Muscle of leg (tissue), 3 donors: ENCODE measurements at regions not wholly inside any gene's neighbourhood (a gene's known extent, or its start where the extent isn't known, plus 50 kb on each side); places are given as distances from the start of the nearest gene placed in this dataset.
A peak's percentile ranks its signal among the peaks of the same experiment; 100 is the strongest.
"Not testable (repeated sequence)": the region's sequence is repeated elsewhere in the genome, so short reads cannot be mapped to it uniquely, and the experiment has no call there.

Source experiments
- DNase-seq: peaks from one replicate; pipeline ENCODE4 v3.0.0; 2013
- H3K27ac ChIP-seq: one replicate; pipeline ENCODE4 v1.5.1; 2013; ENCODE audit warnings: mild to moderate bottlenecking, low read length, control low read depth
- H3K27me3 ChIP-seq: one replicate; pipeline ENCODE4 v1.6.1; 2013; ENCODE audit warnings: low read length; ENCODE audit not compliant: control insufficient read depth, insufficient read depth
- H3K36me3 ChIP-seq: one replicate; pipeline ENCODE4 v1.6.1; 2013; ENCODE audit warnings: low read length; ENCODE audit not compliant: control insufficient read depth, insufficient read depth
- H3K4me1 ChIP-seq: one replicate; pipeline ENCODE4 v1.6.1; 2013; ENCODE audit warnings: low read length; ENCODE audit not compliant: control insufficient read depth, insufficient read depth
- H3K4me3 ChIP-seq: one replicate; pipeline ENCODE4 v1.5.1; 2013; ENCODE audit warnings: low read length, control low read depth
- H3K9me3 ChIP-seq: replicated peaks from 2 replicates; pipeline ENCODE4 v1.6.1; 2013; ENCODE audit warnings: low read depth, low read length; ENCODE audit not compliant: control insufficient read depth
- WGBS: methylation state at CpG from one replicate; pipeline ENCODE4 v1.1.5; 2013; ENCODE audit warnings: missing lambda C conversion rate; ENCODE audit not compliant: insufficient coverage; 5-methylcytosine and 5-hydroxymethylcytosine counted together

DNA sequence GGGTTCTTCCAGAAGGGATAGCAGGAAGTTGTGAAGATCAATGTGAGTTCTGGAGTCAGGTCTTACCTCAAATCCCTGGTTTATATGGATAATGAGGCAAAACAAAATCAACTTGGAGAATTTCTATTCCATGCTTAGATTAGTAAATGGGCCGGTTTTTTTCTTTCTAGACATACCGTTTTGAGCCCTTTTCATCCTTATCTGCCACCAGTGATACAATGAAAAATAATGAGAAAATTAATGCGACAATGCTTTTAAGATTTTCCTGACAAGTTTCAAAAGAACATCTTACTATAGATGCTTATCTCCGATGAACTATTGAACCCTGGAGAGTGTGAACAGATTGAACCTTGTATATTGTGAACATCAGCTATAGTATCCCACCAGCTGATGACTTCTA is 262.7 kb downstream of the BTG1 start:
- no peak for DNase-seq
- H3K36me3 ChIP-seq, result no peaks in the 10 kb centered on the region
- no peaks in the 10 kb centered on the region for H3K4me1 ChIP-seq
- no peaks in the 10 kb centered on the region for H3K9me3 ChIP-seq
- WGBS, result no CpG with 5 or more reads among the region's 4 CpGs
- no peaks in the 10 kb centered on the region for H3K27me3 ChIP-seq
- H3K4me3 ChIP-seq, result no peak overlapping the region
- H3K27ac ChIP-seq, result no peak overlapping the region

DNA sequence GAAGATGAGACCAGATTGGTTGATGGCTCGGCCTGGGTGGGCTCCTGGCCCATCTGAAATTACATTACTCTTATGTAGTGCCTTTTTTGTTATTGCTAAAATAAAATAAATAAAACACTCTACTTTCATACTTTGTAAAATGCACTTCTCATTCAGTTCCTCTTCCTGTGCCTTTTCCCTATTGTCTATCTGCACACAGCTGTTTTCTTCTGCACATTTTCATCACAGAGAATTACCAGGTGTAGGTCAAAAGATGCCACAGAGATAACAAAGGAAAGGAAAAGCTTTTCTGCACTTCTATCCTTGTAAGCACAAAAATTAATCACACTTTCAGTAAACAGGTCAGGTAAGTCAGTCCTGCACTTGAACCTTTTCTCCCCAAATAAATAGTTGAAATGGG is 265.1 kb downstream of the BTG1 start:
- no peak for DNase-seq
- Histone ChIP-seq H3K4me3 (no peak overlapping the region), H3K9me3 (no peaks in the 10 kb centered on the region), H3K4me1 (no peaks in the 10 kb centered on the region), H3K36me3 (no peaks in the 10 kb centered on the region), H3K27ac (no peak overlapping the region), H3K27me3 (no peaks in the 10 kb centered on the region)
- no CpG with 5 or more reads among the region's 1 CpG for WGBS

DNA sequence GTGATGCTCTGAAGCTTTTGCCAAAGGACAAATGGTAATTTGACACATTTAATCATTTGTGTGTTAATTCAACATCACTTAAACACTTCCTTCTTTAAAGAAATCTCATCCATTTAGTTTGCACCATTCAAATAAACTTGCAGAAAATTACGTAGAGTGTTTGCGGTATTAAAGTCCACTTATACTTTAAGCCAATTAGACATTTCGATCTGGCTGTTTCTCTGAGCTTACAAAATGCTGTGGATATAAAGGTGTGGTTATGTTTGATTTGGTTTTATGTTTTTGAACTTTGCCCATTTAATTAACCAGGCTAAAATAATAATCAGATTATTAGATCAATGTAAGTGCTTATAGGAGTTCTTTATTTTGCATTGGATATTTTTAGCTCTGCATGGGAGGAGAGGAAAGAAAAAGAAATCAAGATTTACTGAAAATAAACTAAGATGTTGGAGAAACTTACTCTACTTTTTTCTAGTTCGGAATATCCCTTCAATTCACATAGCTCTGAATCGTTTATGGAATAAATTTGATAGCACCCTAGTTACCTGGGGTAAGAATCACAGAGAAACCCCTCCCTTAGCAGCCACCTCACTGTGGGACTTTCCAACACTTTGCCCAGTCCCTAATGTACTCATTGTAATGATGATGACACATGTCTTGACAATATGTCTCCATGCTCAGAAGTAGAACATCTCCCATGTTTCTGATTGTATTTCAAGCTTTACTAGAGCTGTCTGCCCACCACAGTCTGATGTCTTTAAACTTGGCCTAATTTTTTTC is 268.0 kb downstream of the BTG1 start:
- no peaks in the 10 kb centered on the region for H3K4me1 ChIP-seq
- no peaks in the 10 kb centered on the region for H3K27me3 ChIP-seq
- H3K4me3 ChIP-seq, result no peak overlapping the region
- WGBS, result no CpG with 5 or more reads among the region's 5 CpGs
- no peaks in the 10 kb centered on the region for H3K9me3 ChIP-seq
- no peaks in the 10 kb centered on the region for H3K36me3 ChIP-seq
- H3K27ac ChIP-seq, result no peak overlapping the region
- no peak for DNase-seq

DNA sequence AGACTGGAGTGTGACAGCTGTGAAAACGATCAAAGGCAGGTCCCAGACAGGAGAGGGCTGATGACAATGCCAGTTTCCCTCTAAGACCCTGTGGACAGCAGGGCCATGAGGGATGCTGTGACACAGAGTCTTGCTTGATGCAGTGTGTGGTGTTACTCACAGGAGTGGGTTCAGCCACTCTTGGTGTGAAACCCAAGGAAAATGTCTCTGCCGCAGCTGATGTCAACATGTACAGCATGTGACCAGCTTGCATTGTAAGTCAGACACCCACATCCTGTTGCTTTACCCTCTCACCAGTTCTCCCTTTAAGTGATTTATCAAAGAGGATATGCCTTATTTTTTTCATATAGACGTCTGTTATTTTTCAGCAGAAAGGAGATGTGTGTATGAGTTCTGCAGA is 268.6 kb downstream of the BTG1 start:
- H3K4me1 ChIP-seq, result no peaks in the 10 kb centered on the region
- peak; percentile 50 for DNase-seq
- no peak overlapping the region for H3K27ac ChIP-seq
- no peaks in the 10 kb centered on the region for H3K27me3 ChIP-seq
- no peaks in the 10 kb centered on the region for H3K36me3 ChIP-seq
- no peak overlapping the region for H3K4me3 ChIP-seq
- H3K9me3 ChIP-seq, result no peaks in the 10 kb centered on the region
- 30% methylated on average over 1 of the region's 3 CpGs for WGBS

DNA sequence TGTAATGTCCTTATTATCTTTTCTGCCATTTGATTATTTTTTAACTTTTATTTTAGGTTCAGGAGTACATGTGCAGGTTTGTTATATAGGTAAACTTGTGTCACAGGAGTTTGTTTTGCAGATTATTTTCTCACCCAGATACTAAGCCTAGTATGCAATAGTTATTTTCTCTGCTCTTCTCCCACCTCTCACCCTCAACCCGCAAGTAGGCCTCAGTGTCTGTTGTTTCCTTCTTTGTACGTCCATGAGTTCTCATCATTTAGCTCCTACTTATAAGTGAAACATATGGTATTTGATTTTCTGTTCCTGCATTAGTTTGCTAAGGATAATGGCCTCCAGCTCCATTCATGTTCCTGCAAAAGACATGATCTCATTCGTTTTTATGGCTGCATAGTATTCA is 270.0 kb downstream of the BTG1 start:
- DNase-seq, H3K36me3 ChIP-seq, H3K4me3 ChIP-seq, H3K27me3 ChIP-seq, H3K9me3 ChIP-seq, H3K27ac ChIP-seq, H3K4me1 ChIP-seq: not testable (repeated sequence)
- no CpG with 5 or more reads among the region's 3 CpGs for WGBS

DNA sequence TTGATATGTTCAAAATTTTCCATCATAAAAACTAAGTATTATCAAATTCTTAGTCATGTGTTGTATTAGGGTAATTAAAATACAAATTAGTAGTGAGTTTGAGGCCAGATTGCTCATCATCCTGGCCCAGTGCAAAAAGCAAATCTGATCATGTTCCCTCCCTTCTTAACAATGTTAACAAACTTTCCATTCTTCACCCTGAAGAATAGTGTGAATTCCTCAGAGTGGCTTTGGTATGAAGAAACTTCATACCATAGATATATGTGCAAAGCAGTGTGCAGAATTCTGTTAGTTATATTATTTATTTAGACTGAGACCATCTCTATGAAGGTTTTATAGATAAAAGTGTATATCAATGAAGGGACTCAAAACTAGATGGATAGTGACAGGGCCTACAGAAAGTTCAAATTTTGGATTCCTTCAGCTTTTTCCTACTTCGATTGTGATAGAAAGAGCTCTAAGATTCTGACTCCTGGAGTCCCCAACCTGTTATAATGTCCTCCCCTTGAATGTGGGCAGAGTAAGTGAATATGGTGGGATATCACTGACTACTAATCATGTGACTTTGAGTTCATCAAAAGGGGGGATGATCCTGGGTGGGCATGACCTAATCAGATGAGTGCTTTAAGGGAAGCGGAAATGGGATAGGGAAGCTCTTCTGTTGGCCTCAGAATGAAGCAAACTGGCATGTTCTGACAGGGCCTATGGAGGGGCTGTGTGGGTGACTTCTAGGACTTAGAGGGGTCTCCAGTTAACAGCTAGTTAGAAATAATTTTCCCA is 271.4 kb downstream of the BTG1 start:
- no peak for DNase-seq
- H3K36me3 ChIP-seq, result no peaks in the 10 kb centered on the region
- H3K4me1 ChIP-seq, result no peaks in the 10 kb centered on the region
- no peak overlapping the region for H3K27ac ChIP-seq
- H3K27me3 ChIP-seq, result no peaks in the 10 kb centered on the region
- no peaks in the 10 kb centered on the region for H3K9me3 ChIP-seq
- no peak overlapping the region for H3K4me3 ChIP-seq
- WGBS, result 100% methylated on average over 1 of the region's 2 CpGs

DNA sequence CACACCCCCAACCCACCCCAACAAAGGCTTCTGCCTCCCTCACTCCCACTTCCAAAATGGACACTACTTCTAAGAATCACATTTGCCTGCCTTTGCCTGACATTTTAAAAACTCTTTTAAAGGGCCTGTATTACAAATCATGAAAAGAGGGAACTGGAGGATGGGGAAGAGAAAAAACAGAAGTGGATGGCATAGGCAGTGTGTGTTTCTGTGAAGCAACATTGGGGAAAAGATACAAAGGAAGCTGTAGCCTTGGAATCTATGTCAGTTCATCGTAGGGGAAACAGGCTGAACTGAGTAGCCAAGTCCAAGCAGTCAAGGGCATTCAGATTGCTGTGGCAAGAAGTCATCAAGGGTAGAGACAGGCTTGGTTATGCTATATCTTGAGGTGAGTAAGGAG is 273.9 kb downstream of the BTG1 start:
- peak; percentile 49 for DNase-seq
- no peak overlapping the region for H3K4me3 ChIP-seq
- no peaks in the 10 kb centered on the region for H3K27me3 ChIP-seq
- H3K9me3 ChIP-seq, result no peaks in the 10 kb centered on the region
- no peaks in the 10 kb centered on the region for H3K4me1 ChIP-seq
- H3K27ac ChIP-seq, result no peak overlapping the region
- 40% methylated on average over 1 of the region's 1 CpG for WGBS
- no peaks in the 10 kb centered on the region for H3K36me3 ChIP-seq

DNA sequence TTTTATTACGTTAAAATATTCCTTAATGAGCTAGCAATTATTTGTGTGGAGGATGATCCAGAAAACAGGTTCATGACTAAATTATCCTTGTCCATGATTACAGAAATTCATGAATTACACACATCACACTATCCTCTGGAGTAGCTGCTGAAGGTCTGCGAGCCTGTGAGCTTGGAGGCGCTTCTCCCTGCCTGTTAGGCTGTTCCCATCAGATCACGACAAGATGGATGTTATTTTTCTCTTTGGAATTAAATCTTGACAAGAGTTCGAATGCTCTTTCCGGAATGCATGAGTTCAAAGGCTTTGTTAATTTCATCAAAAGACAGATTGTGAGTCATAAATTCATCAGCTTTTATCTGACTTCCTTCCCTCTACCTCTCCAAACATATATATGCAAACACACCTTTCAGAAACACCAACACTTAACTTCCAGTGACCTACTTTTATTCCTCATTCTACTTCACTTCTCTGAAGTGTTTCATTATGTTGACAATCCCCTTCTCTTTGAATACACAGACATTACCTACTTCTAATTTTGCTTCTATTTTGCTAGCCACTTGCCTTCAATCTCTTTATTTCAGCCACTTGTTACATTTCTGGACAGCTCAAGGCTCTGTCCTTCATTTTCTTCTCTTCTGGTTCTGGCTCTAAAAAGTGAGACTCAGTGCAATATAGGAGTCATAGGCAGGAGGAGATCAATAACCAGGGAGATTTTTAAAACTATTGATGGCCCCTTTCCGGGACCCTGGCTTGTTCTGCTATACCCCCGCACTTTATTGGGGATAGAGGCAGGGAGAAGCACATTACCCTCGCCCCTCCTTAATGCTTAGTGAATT is 274.6 kb downstream of the BTG1 start:
- Histone ChIP-seq H3K36me3 (no peaks in the 10 kb centered on the region), H3K27me3 (no peaks in the 10 kb centered on the region), H3K9me3 (no peaks in the 10 kb centered on the region), H3K27ac (no peak overlapping the region), H3K4me1 (no peaks in the 10 kb centered on the region), H3K4me3 (no peak overlapping the region)
- 96% methylated on average over 4 of the region's 9 CpGs for WGBS
- DNase-seq, result no peak

DNA sequence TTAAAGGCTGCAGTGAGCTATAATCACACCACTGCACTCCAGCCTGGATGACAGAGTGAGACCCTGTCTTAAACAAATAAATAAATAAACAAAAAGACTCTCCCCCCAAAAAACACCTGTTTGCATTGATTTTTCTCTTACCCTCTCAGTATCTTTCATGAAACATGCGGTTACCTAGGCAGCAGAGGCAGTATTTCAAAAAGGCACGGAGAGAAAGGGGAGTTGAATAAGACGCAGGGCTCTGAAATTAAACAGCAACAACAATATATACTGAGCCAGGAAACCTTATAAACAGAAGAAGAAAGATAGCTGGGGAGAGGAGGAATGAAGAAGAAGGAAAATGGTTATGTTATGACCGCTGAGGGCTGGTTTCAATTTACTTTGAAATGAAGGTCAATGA is 277.6 kb downstream of the BTG1 start:
- no peak overlapping the region for H3K27ac ChIP-seq
- WGBS, result no CpG with 5 or more reads among the region's 4 CpGs
- no peaks in the 10 kb centered on the region for H3K9me3 ChIP-seq
- DNase-seq, result no peak
- H3K27me3 ChIP-seq, result no peaks in the 10 kb centered on the region
- H3K4me3 ChIP-seq, result no peak overlapping the region
- no peaks in the 10 kb centered on the region for H3K4me1 ChIP-seq
- no peaks in the 10 kb centered on the region for H3K36me3 ChIP-seq

DNA sequence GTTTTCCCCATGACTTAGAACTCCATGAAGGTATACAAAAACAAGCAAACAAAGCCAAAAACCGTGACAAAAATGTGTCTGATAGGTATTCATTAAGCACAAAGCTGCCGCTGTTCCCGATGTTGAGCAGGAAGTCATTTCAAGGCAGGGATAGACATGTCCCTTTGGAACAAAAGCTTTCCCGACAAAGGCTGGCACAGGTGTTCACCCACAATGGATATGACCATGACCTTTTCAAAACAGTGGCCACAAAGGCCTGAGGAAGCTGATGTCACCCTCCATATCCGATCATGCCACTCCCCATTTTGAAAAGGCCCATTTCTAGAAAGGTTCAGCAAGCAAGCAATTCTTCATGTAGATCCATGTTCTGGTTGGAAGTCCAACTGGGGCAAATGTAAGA is 279.1 kb downstream of the BTG1 start:
- no peak overlapping the region for H3K27ac ChIP-seq
- no peaks in the 10 kb centered on the region for H3K27me3 ChIP-seq
- H3K4me3 ChIP-seq, result no peak overlapping the region
- WGBS, result 79% methylated on average over 5 of the region's 5 CpGs
- H3K4me1 ChIP-seq, result no peaks in the 10 kb centered on the region
- H3K36me3 ChIP-seq, result no peaks in the 10 kb centered on the region
- no peaks in the 10 kb centered on the region for H3K9me3 ChIP-seq
- peak; percentile 16 for DNase-seq
